H1 (cell line): ENCODE measurements at regions not wholly inside any gene's neighbourhood (a gene's known extent, or its start where the extent isn't known, plus 50 kb on each side); places are given as distances from the start of the nearest gene placed in this dataset.

Experiments
- CTCF ChIA-PET: fragments of 300-600 bp; sonication (Branson Sonifier 250); formaldehyde crosslinking; loops from one replicate; lab custom pipeline; 2021; ENCODE audit not compliant: partially characterized antibody; lab: Charles Lee
- POLR2A ChIA-PET: fragments of 300-600 bp; sonication (Branson Sonifier 250); formaldehyde crosslinking; loops from one replicate; lab custom pipeline; 2021; ENCODE audit warnings: inconsistent platforms; ENCODE audit not compliant: partially characterized antibody; lab: Charles Lee
- DNase-seq, 2 experiments: peaks; one replicate each; pipeline versions ENCODE4 v3.0.0 to v3.0.0-alpha.2; 2010 to 2022; ENCODE audit warnings: low spot score in 2 of 2, low read depth in 1 of 2, mixed read lengths in 1 of 2
- FAIRE-seq: peaks from 2 replicates; lab custom pipeline; 2011; peaks lifted over from hg19 to GRCh38; lab: Jason Lieb, UNC
- H2AFZ ChIP-seq: 2 replicates; pipeline ENCODE4 v1.8.1; 2012; ENCODE audit warnings: low read length, inconsistent platforms
- H2AK5ac ChIP-seq: 2 replicates; pipeline ENCODE4 v1.6.1; 2013; ENCODE audit warnings: low read depth, low read length
- H2BK120ac ChIP-seq: replicated peaks from 2 replicates; pipeline ENCODE3; 2013; ENCODE audit warnings: low read depth, low read length, inconsistent platforms
- H2BK12ac ChIP-seq: 2 replicates; pipeline ENCODE4 v1.6.1; 2013; ENCODE audit warnings: low read depth, low read length
- H2BK15ac ChIP-seq: 2 replicates; pipeline ENCODE4 v1.6.1; 2013; ENCODE audit warnings: low read length
- H2BK20ac ChIP-seq: 2 replicates; pipeline ENCODE4 v1.6.1; 2013; ENCODE audit warnings: low read length
- H2BK5ac ChIP-seq: 2 replicates; pipeline ENCODE4 v1.6.1; 2013; ENCODE audit warnings: low read depth, low read length
- H3K14ac ChIP-seq: 2 replicates; pipeline ENCODE4 v1.6.1; 2013; ENCODE audit warnings: inconsistent platforms; ENCODE audit not compliant: insufficient read length
- H3K18ac ChIP-seq: 2 replicates; pipeline ENCODE4 v1.6.1; 2013; ENCODE audit warnings: low read length; ENCODE audit errors: extremely low read depth
- H3K23ac ChIP-seq: 2 replicates; pipeline ENCODE4 v1.6.1; 2013; ENCODE audit warnings: inconsistent platforms; ENCODE audit not compliant: insufficient read length
- H3K23me2 ChIP-seq: 2 replicates; pipeline ENCODE4 v1.6.1; 2013; ENCODE audit warnings: low read depth, low read length
- H3K27ac ChIP-seq: 2 replicates; pipeline ENCODE4 v1.6.1; 2011; ENCODE audit warnings: low read depth, low read length, inconsistent platforms
- H3K27me3 ChIP-seq, 4 experiments: replicated peaks in 1 of 4; 1 replicate in 1 of 4; 2 replicates in 3 of 4; pipeline versions ENCODE4 v1.6.1 to v1.8.1; 2011 to 2013; ENCODE audit warnings: low read length in 3 of 4, mild to moderate bottlenecking in 3 of 4, inconsistent platforms in 2 of 4, mixed read lengths in 2 of 4, moderate library complexity in 1 of 4; ENCODE audit not compliant: control insufficient read depth in 3 of 4, insufficient read depth in 3 of 4; ENCODE audit errors: extremely low read depth in 1 of 4
- H3K36me3 ChIP-seq, 4 experiments: 2 replicates each; pipeline versions ENCODE4 v1.6.1 to v1.8.1; 2011 to 2013; ENCODE audit warnings: mild to moderate bottlenecking in 4 of 4, low read length in 3 of 4, moderate library complexity in 2 of 4, control low read depth in 1 of 4, inconsistent platforms in 1 of 4; ENCODE audit not compliant: insufficient read depth in 4 of 4, control insufficient read depth in 2 of 4
- H3K4ac ChIP-seq: replicated peaks from 2 replicates; pipeline ENCODE3; 2013; ENCODE audit warnings: low read length, low read depth, mixed read lengths, inconsistent platforms; ENCODE audit not compliant: insufficient read length
- H3K4me1 ChIP-seq, 4 experiments: replicated peaks in 1 of 4; 1 replicate in 1 of 4; 2 replicates in 3 of 4; pipeline versions ENCODE4 v1.6.1 to v1.8.1; 2011 to 2013; ENCODE audit warnings: low read length in 3 of 4, inconsistent platforms in 2 of 4, mixed read lengths in 1 of 4; ENCODE audit not compliant: insufficient read depth in 4 of 4, control insufficient read depth in 3 of 4
- H3K4me2 ChIP-seq, 2 experiments: 2 replicates each; pipeline versions ENCODE4 v1.6.1 to v1.8.1; 2011 to 2013; ENCODE audit warnings: low read depth in 2 of 2, low read length in 2 of 2, control low read depth in 1 of 2, inconsistent platforms in 1 of 2, mild to moderate bottlenecking in 1 of 2; ENCODE audit not compliant: insufficient read depth in 1 of 2
- H3K4me3 ChIP-seq, 4 experiments: fragments of 200-600, 300-600 bp in 1 of 4; sonication (generic), shearing (Covaris generic), sonication (Bioruptor Twin) in 1 of 4; 2 replicates each; pipeline versions ENCODE4 v1.5.1 to v1.8.1; 2011 to 2016; ENCODE audit warnings: low read length in 4 of 4, low read depth in 3 of 4, control low read depth in 2 of 4, inconsistent platforms in 2 of 4, mild to moderate bottlenecking in 2 of 4, mixed read lengths in 1 of 4, moderate library complexity in 1 of 4; ENCODE audit not compliant: insufficient read depth in 2 of 4; ENCODE audit errors: extremely low read depth in 1 of 4
- H3K56ac ChIP-seq: replicated peaks from 2 replicates; pipeline ENCODE3; 2013; ENCODE audit warnings: low read depth, mild to moderate bottlenecking, mixed read lengths, low read length, inconsistent platforms; ENCODE audit not compliant: insufficient read length
- H3K79me1 ChIP-seq: 2 replicates; pipeline ENCODE4 v1.6.1; 2013; ENCODE audit warnings: low read depth, low read length, control low read depth
- H3K79me2 ChIP-seq, 2 experiments: 2 replicates each; pipeline versions ENCODE4 v1.6.1 to v1.8.1; 2012 to 2013; ENCODE audit warnings: low read length in 2 of 2, mild to moderate bottlenecking in 2 of 2, inconsistent platforms in 1 of 2; ENCODE audit not compliant: insufficient read depth in 2 of 2, control insufficient read depth in 1 of 2
- H3K9ac ChIP-seq, 4 experiments: replicated peaks in 1 of 4; 1 replicate in 1 of 4; 2 replicates in 3 of 4; pipeline versions ENCODE4 v1.6.1 to v1.8.1; 2011 to 2013; ENCODE audit warnings: low read depth in 3 of 4, low read length in 3 of 4, control low read depth in 2 of 4, mild to moderate bottlenecking in 2 of 4, moderate library complexity in 2 of 4, inconsistent platforms in 1 of 4; ENCODE audit errors: extremely low read depth in 1 of 4
- H3K9me3 ChIP-seq, 2 experiments: 2 replicates each; pipeline versions ENCODE4 v1.6.1 to v1.8.1; 2012 to 2013; ENCODE audit warnings: mild to moderate bottlenecking in 2 of 2, moderate library complexity in 2 of 2, control low read depth in 1 of 2, inconsistent platforms in 1 of 2, low read depth in 1 of 2, low read length in 1 of 2, mixed read lengths in 1 of 2; ENCODE audit not compliant: insufficient read depth in 2 of 2
- H4K20me1 ChIP-seq, 2 experiments: replicated peaks in 1 of 2; 2 replicates each; pipeline versions ENCODE3 to v1.8.1; 2011 to 2013; ENCODE audit warnings: inconsistent platforms in 2 of 2, low read length in 2 of 2, mild to moderate bottlenecking in 1 of 2; ENCODE audit not compliant: insufficient read depth in 2 of 2, control insufficient read depth in 1 of 2
- H4K5ac ChIP-seq: 2 replicates; pipeline ENCODE4 v1.6.1; 2013; ENCODE audit warnings: low read length, low read depth, mixed read lengths, inconsistent platforms; ENCODE audit not compliant: insufficient read length
- H4K8ac ChIP-seq: 2 replicates; pipeline ENCODE4 v1.8.0; 2013; ENCODE audit warnings: mild to moderate bottlenecking, moderate library complexity, low read length, inconsistent platforms; ENCODE audit not compliant: insufficient read depth; ENCODE audit errors: extremely low read depth
- H4K91ac ChIP-seq: replicated peaks from 2 replicates; pipeline ENCODE3; 2013; ENCODE audit warnings: low read length, mixed read lengths, inconsistent platforms; ENCODE audit not compliant: insufficient read length
- CEBPB ChIP-seq: IDR thresholded peaks from 2 replicates; pipeline ENCODE4 v1.6.1; 2012; ENCODE audit warnings: low read depth, low read length
- FOSL1 ChIP-seq: IDR thresholded peaks from 2 replicates; pipeline ENCODE4 v1.6.1; 2011; ENCODE audit warnings: mild to moderate bottlenecking, low read depth, low read length, moderate library complexity; ENCODE audit not compliant: insufficient read depth
- KDM5A ChIP-seq: fragments of 200-600 bp; IDR thresholded peaks from 2 replicates; pipeline ENCODE4 v1.7.1; 2012; ENCODE audit warnings: mild to moderate bottlenecking, low read length, inconsistent platforms, mixed read lengths
- MAFK ChIP-seq: IDR thresholded peaks from 2 replicates; pipeline ENCODE4 v1.6.1; 2012; ENCODE audit warnings: low read depth, mild to moderate bottlenecking, improper control_type of control experiment, low read length
- PHF8 ChIP-seq: fragments of 200-600 bp; sonication (generic); conservative IDR thresholded peaks from 2 replicates; pipeline ENCODE4 v1.7.1; 2012; ENCODE audit warnings: low read depth, mild to moderate bottlenecking, inconsistent platforms, low read length, moderate library complexity
- WGBS, 2 experiments: shearing (Covaris generic) in 1 of 2; methylation state at CpG; one replicate each; pipeline versions ENCODE4 v1.1.6 to v1.1.7; 2013 to 2015; ENCODE audit warnings: low lambda C conversion rate in 2 of 2, mixed read lengths in 2 of 2, inconsistent platforms in 1 of 2, low coverage in 1 of 2, missing lambda C conversion rate in 1 of 2; ENCODE audit not compliant: insufficient replicate concordance in 2 of 2, insufficient coverage in 1 of 2, insufficient read length in 1 of 2; ENCODE audit errors: extremely low coverage in 1 of 2, missing lambda C conversion rate in 1 of 2; 5-methylcytosine and 5-hydroxymethylcytosine counted together

GRCh38 chr5:92637960-92638359 lies 943.1 kb downstream of the NR2F1-AS1 start:
- Histone ChIP-seq H3K36me3 (no peaks in the 10 kb centered on the region), H3K14ac (no peak overlapping the region), H3K4me1 (peaks cover 0 to 10% (median 2%) of the 10 kb centered on the region in 4 experiments; a peak in 2 of 7 replicates), H3K18ac (no peak overlapping the region), H4K20me1 (no peaks in the 10 kb centered on the region), H2BK20ac (no peak overlapping the region), H2AK5ac (no peak overlapping the region), H3K4me2 (no peak overlapping the region), H3K56ac (no peak overlapping the region), H3K9me3 (no peaks in the 10 kb centered on the region), H3K4ac (no peak overlapping the region), H3K23ac (no peak overlapping the region), H3K79me1 (no peaks in the 10 kb centered on the region), H2BK5ac (no peak overlapping the region; the same call in 1 of the 2 replicates), H2BK12ac (no peak overlapping the region), H3K27me3 (no peaks in the 10 kb centered on the region), H3K4me3 (no peak overlapping the region), H3K79me2 (no peaks in the 10 kb centered on the region), H4K8ac (no peak overlapping the region), H4K5ac (no peak overlapping the region), H2AFZ (no peak overlapping the region), H4K91ac (no peak overlapping the region), H3K27ac (no peak overlapping the region), H3K9ac (no peak overlapping the region), H3K23me2 (no peaks in the 10 kb centered on the region), H2BK15ac (no peak overlapping the region), H2BK120ac (no peak overlapping the region)
- FAIRE-seq (no peak), DNase-seq (no peak)
- CTCF ChIA-PET = interaction anchor here (1.8 kb wide), 1 partner anchor 120 kb away, joined by 5 read pairs; no protein-coding TSS in a partner anchor
- POLR2A ChIA-PET = no interaction called here
- WGBS, 2 experiments = 88% methylated on average over 4 of the region's 4 CpGs; no CpG with 5 or more reads in 1 of the 2 experiments
- no peak for TF ChIP-seq MAFK
- TF ChIP-seq FOSL1 = no peak
- TF ChIP-seq KDM5A = no peak
- TF ChIP-seq PHF8 = no peak
- TF ChIP-seq CEBPB = no peak
- TF ChIP-seq, all 59 proteins: peak for 0
